B cell (primary cell): ENCODE measurements at regions not wholly inside any gene's neighbourhood (a gene's known extent, or its start where the extent isn't known, plus 50 kb on each side); places are given as distances from the start of the nearest gene placed in this dataset.

ENCODE experiments used
- ATAC-seq: fragments of 200-7000 bp; cut with Tn5 transposase; one replicate; pipeline ENCODE4 v1.10.0; 2021; ENCODE audit warnings: low read depth, mild to moderate bottlenecking, moderate number of reproducible peaks, moderate library complexity
- CTCF ChIA-PET: fragments of 350-600 bp; sonication (Branson Sonifier 250); formaldehyde crosslinking; loops from one replicate; lab custom pipeline; 2021; ENCODE audit warnings: antibody characterized with exemption, inconsistent platforms; lab: Charles Lee
- POLR2A ChIA-PET: fragments of 350-600 bp; sonication (Branson Sonifier 250); formaldehyde crosslinking; loops from one replicate; lab custom pipeline; 2021; ENCODE audit warnings: antibody characterized with exemption; lab: Charles Lee
- DNase-seq: peaks from one replicate; pipeline ENCODE4 v3.0.0; 2013
- H2AFZ ChIP-seq: 2 replicates; pipeline ENCODE4 v1.6.1; 2012; ENCODE audit warnings: mild to moderate bottlenecking, low read depth, low read length; ENCODE audit not compliant: insufficient read depth, poor library complexity, severe bottlenecking
- H3K27ac ChIP-seq, 2 donors: 1 replicate in 1 of 2; 2 replicates in 1 of 2; pipeline ENCODE4 v1.5.1; 2012 to 2013; ENCODE audit warnings: low read length in 2 of 2, mild to moderate bottlenecking in 2 of 2, moderate library complexity in 1 of 2
- H3K27me3 ChIP-seq, 4 experiments: fragments of 200-600 bp in 1 of 4; sonication (generic) in 1 of 4; replicated peaks in 1 of 4; 1 replicate in 2 of 4; 2 replicates in 2 of 4; pipeline versions ENCODE4 v1.6.1 to v1.7.0; 2013 to 2016; ENCODE audit warnings: low read length in 3 of 4, mild to moderate bottlenecking in 2 of 4, mixed read lengths in 1 of 4, moderate library complexity in 1 of 4; ENCODE audit not compliant: insufficient read depth in 4 of 4, control insufficient read depth in 3 of 4; ENCODE audit errors: control extremely low read depth in 1 of 4
- H3K36me3 ChIP-seq, 2 experiments: replicated peaks in 1 of 2; 1 replicate in 1 of 2; 2 replicates in 1 of 2; pipeline versions ENCODE4 v1.6.1 to v1.7.1; 2013; ENCODE audit warnings: low read length in 1 of 2; ENCODE audit not compliant: insufficient read depth in 2 of 2, control insufficient read depth in 1 of 2; ENCODE audit errors: control extremely low read depth in 1 of 2, extremely low read depth in 1 of 2
- H3K4me1 ChIP-seq, 2 donors: fragments of 200-600 bp in 1 of 2; sonication (generic) in 1 of 2; 1 replicate in 1 of 2; 2 replicates in 1 of 2; pipeline versions ENCODE4 v1.5.1 to v1.6.1; 2013 to 2017; ENCODE audit warnings: low read length in 2 of 2; ENCODE audit not compliant: control insufficient read depth in 2 of 2, insufficient read depth in 2 of 2
- H3K4me2 ChIP-seq: replicated peaks from 2 replicates; pipeline ENCODE3; 2012; ENCODE audit warnings: mild to moderate bottlenecking, low read depth, low read length; ENCODE audit not compliant: poor library complexity, severe bottlenecking
- H3K4me3 ChIP-seq, 5 experiments: fragments of 200-600 bp in 1 of 5; sonication (generic) in 1 of 5; 1 replicate in 3 of 5; 2 replicates in 2 of 5; pipeline versions ENCODE4 v1.5.1 to v1.7.0; 2011 to 2016; ENCODE audit warnings: low read length in 4 of 5, mild to moderate bottlenecking in 4 of 5, low read depth in 2 of 5, control low read depth in 1 of 5, moderate library complexity in 1 of 5; ENCODE audit not compliant: insufficient read depth in 1 of 5; ENCODE audit errors: control extremely low read depth in 1 of 5, extremely low read depth in 1 of 5
- H3K79me2 ChIP-seq: fragments of 200-600 bp; sonication (generic); one replicate; pipeline ENCODE4 v1.6.0; 2016; ENCODE audit warnings: low read length; ENCODE audit not compliant: control insufficient read depth, insufficient read depth
- H3K9ac ChIP-seq: fragments of 200-600 bp; sonication (generic); 2 replicates; pipeline ENCODE4 v1.6.1; 2017; ENCODE audit warnings: mild to moderate bottlenecking, low read length, moderate library complexity
- H3K9me3 ChIP-seq, 3 donors: one replicate each; pipeline versions ENCODE4 v1.6.1 to v1.7.1; 2013; ENCODE audit warnings: low read length in 2 of 3; ENCODE audit not compliant: control insufficient read depth in 2 of 3, insufficient read depth in 1 of 3; ENCODE audit errors: control extremely low read depth in 1 of 3
- H4K20me1 ChIP-seq: 2 replicates; pipeline ENCODE4 v1.6.0; 2012; ENCODE audit warnings: mild to moderate bottlenecking, low read length; ENCODE audit not compliant: insufficient read depth, control insufficient read depth, poor library complexity, severe bottlenecking
- H3K27ac Mint-ChIP-seq: one replicate; pipeline ENCODE4 v1.8.0; 2021; ENCODE audit warnings: mixed read lengths
- H3K27me3 Mint-ChIP-seq: one replicate; pipeline ENCODE4 v1.8.0; 2021; ENCODE audit warnings: mixed read lengths
- H3K4me1 Mint-ChIP-seq: one replicate; pipeline ENCODE4 v1.8.0; 2021; ENCODE audit warnings: mixed read lengths
- H3K4me3 Mint-ChIP-seq: one replicate; pipeline ENCODE4 v1.8.0; 2021; ENCODE audit warnings: mixed read lengths
- H3K9me3 Mint-ChIP-seq: one replicate; pipeline ENCODE4 v1.8.0; 2022; ENCODE audit warnings: mixed read lengths; ENCODE audit not compliant: insufficient read depth
- CTCF ChIP-seq: fragments of 200-600 bp; IDR thresholded peaks from one replicate; pipeline ENCODE4 v1.8.0; 2022; ENCODE audit warnings: antibody characterized with exemption, mild to moderate bottlenecking
- EZH2 ChIP-seq: IDR thresholded peaks from 2 replicates; pipeline ENCODE4 v1.6.1; 2012; ENCODE audit warnings: borderline replicate concordance, low read depth, mild to moderate bottlenecking, moderate library complexity, low read length; ENCODE audit not compliant: insufficient read depth, poor library complexity, severe bottlenecking
- WGBS: methylation state at CpG from one replicate; pipeline ENCODE4 v1.1.5; 2013; ENCODE audit warnings: missing lambda C conversion rate; ENCODE audit not compliant: insufficient coverage; 5-methylcytosine and 5-hydroxymethylcytosine counted together
- intact Hi-C: fragments of 100-400 bp; cut with micrococcal nuclease; formaldehyde crosslinking; loops from one replicate; pipeline ENCODE4 v1.10.0; 2022

DNA sequence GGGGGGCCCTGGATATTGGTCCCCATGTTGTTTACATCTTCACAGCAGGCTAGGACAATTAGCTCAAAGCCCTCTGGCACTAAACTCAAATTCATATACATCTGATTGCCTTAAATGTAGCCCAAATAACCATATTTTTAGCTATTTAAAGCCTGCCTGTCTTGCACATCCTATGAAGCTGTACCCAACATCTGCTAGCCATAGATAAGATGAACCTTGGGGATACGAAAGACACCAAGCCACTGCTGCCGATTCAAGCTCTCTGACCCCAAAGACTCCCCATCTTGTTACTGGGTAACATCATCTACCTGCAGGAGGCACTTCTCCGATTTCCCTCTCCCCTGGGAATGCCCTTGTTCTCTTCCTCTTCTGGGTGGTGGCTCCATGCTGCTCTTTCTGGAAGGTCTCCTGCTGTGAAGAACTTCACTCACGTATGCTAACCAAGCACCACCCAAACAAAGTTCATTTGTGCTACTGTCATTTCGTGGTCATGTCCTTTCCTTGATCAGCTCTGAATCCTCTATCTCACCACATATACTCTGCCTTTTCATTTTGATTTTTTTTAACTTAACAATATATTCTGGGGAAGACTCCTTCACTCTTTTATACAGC is 107.7 kb upstream of the ATXN3L start:
- H4K20me1 ChIP-seq, result no peaks in the 10 kb centered on the region
- Mint-ChIP-seq H3K27me3 (no peaks in the 10 kb centered on the region), H3K4me3 (no peak overlapping the region), H3K4me1 (peaks cover 24% of the 10 kb centered on the region), H3K27ac (no peak overlapping the region), H3K9me3 (no peaks in the 10 kb centered on the region)
- TF ChIP-seq EZH2, result no peak
- TF ChIP-seq CTCF, result no peak
- H3K4me3 ChIP-seq, result no peak overlapping the region
- H2AFZ ChIP-seq, result no peak overlapping the region
- CTCF ChIA-PET, result interaction anchor here (0.7 kb wide), 1 partner anchor 60 kb away, joined by 3 read pairs; no protein-coding TSS in a partner anchor
- POLR2A ChIA-PET, result no interaction called here
- intact Hi-C loops, result loop anchor here (10.0 kb wide), 1 partner anchor 63 kb away; no protein-coding TSS in a partner anchor
- H3K4me1 ChIP-seq, result peaks cover 21 to 25% of the 10 kb centered on the region in 2 donors
- no peak overlapping the region for H3K4me2 ChIP-seq
- no peaks in the 10 kb centered on the region for H3K27me3 ChIP-seq
- no peaks in the 10 kb centered on the region for H3K9me3 ChIP-seq
- H3K36me3 ChIP-seq, result no peaks in the 10 kb centered on the region
- no peak overlapping the region for H3K9ac ChIP-seq
- 70% methylated on average over 3 of the region's 5 CpGs for WGBS
- no peaks in the 10 kb centered on the region for H3K79me2 ChIP-seq
- DNase-seq (no peak), ATAC-seq (no peak)
- no peak overlapping the region for H3K27ac ChIP-seq

GRCh38 chrX:13420545-13421183 is 100.8 kb upstream of the ATXN3L start:
- Mint-ChIP-seq H3K27ac (peak overlapping the region; percentile 95), H3K4me3 (peak overlapping the region; percentile 72), H3K9me3 (no peaks in the 10 kb centered on the region), H3K27me3 (no peaks in the 10 kb centered on the region), H3K4me1 (peaks cover 62% of the 10 kb centered on the region)
- Histone ChIP-seq H3K9ac (no peak overlapping the region), H3K79me2 (no peaks in the 10 kb centered on the region), H3K4me3 (no peak overlapping the region), H3K4me1 (peaks cover 50 to 59% of the 10 kb centered on the region in 2 donors), H3K4me2 (peak overlapping the region; percentile 41), H3K9me3 (no peaks in the 10 kb centered on the region), H3K27ac (peak overlapping the region; percentile 72 to 77), H2AFZ (peak overlapping the region; percentile 68), H3K27me3 (no peaks in the 10 kb centered on the region), H4K20me1 (no peaks in the 10 kb centered on the region), H3K36me3 (no peaks in the 10 kb centered on the region)
- CTCF ChIA-PET, result no interaction called here
- peak; percentile 34 for ATAC-seq
- DNase-seq, result peak; percentile 22
- POLR2A ChIA-PET, result no interaction called here
- intact Hi-C loops, result loop anchor here (5.0 to 10.0 kb wide), 2 partner anchors 52 to 56 kb away; no protein-coding TSS in a partner anchor
- 50% methylated on average over 1 of the region's 4 CpGs for WGBS
- TF ChIP-seq EZH2 (no peak), CTCF (no peak)
